ENCODE measurements at regions not wholly inside any gene's neighbourhood (a gene's known extent, or its start where the extent isn't known, plus 50 kb on each side); places are given as distances from the start of the nearest gene placed in this dataset.

DNA sequence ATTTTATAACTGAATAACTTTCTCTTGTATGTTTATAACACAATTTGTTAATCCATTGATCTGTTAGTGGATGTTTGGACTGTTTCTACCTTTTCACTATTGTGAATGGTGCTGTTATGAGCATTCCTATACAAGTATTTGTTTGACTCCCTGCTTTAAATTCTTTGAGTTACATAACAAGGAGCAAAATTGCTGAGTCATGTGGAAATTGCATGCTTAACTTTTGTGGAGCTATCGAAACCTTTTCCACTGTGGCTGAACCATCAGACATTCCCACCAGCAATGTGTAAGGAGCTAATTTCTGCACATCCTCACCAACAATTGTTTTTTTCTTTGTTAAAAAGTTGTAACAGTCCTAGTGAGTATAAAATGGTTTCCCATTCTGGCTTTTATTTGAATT is 415.5 kb downstream of the CBLN2 start:
- TF ChIP-seq, protein P1, sequence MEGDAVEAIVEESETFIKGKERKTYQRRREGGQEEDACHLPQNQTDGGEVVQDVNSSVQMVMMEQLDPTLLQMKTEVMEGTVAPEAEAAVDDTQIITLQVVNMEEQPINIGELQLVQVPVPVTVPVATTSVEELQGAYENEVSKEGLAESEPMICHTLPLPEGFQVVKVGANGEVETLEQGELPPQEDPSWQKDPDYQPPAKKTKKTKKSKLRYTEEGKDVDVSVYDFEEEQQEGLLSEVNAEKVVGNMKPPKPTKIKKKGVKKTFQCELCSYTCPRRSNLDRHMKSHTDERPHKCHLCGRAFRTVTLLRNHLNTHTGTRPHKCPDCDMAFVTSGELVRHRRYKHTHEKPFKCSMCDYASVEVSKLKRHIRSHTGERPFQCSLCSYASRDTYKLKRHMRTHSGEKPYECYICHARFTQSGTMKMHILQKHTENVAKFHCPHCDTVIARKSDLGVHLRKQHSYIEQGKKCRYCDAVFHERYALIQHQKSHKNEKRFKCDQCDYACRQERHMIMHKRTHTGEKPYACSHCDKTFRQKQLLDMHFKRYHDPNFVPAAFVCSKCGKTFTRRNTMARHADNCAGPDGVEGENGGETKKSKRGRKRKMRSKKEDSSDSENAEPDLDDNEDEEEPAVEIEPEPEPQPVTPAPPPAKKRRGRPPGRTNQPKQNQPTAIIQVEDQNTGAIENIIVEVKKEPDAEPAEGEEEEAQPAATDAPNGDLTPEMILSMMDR (IDR thresholded peaks at IDR 0.05 in 4 of 5, conservative IDR thresholded peaks at IDR 0.05 in 1 of 5), result no peak
- no peak for TF ChIP-seq POLR2A (IDR thresholded peaks at IDR 0.05)
